ENCODE measurements at regions not wholly inside any gene's neighbourhood (a gene's known extent, or its start where the extent isn't known, plus 50 kb on each side); places are given as distances from the start of the nearest gene placed in this dataset.

DNA sequence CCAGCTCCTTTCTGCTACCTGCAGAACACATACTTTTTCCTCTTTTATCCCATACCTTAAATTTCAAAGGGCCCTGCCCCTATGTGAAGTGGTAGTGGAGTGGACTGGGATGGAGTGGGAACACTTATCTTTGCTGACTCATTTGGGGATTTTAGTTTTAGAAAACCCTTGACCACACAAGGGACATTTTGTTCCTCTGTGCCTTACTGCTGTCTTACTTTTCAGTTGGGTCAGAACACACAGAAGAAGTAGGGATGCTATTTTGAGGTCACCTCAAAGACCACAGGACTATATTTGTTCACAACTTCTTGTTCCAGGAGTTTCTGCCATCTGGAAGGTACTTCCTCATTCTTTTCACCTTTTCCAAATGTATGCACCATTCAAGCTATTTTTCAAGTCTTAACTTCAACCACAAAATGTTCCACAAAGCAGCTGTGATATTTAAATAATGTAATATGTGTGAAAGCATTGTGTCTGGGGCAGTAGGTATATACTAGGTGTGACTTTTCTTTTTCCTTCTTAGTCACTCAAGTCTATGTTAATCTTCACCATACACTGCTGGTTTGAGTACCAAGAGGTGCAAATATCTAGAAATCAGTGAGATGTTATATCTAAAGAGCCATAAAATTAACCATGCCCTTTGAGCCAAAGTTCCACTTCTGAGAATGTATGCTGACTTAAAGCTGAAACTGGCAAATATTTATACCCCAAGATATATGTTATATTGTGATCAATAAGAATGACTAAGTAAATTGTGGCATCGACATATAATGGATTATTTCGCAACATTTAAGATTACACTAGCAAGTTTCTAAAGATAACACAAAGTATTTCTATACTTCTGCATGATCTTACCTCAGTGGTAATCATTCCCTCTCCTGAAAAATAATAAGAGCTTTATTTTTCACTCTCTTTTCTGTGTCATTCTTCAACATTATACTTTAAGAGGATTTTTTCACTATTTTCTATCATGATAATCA is 308.5 kb downstream of the MRPL39 start:
- TF ChIP-seq POLR2A (IDR thresholded peaks at IDR 0.05; ENCODE audit: low read depth, low read length) (no peak), CTCF (IDR thresholded peaks at IDR 0.05; ENCODE audit: extremely low read depth in 1 of 2, insufficient read depth in 1 of 2, low read depth in 1 of 2, low read length in 2 of 2) (no peak)

Data from endothelial cell of umbilical vein (primary cell).